RWPE2 (cell line): ENCODE measurements at regions not wholly inside any gene's neighbourhood (a gene's known extent, or its start where the extent isn't known, plus 50 kb on each side); places are given as distances from the start of the nearest gene placed in this dataset.

Source experiments
- ATAC-seq: fragments of 200-7000 bp; cut with Tn5 transposase; 3 replicates; pipeline ENCODE4 v1.9.1; 2021; ENCODE audit warnings: low read depth
- DNase-seq: peaks from one replicate; pipeline ENCODE4 v3.0.0-alpha.2; 2020; ENCODE audit warnings: low spot score
- H3K27ac ChIP-seq: fragments of 450-650 bp; 2 replicates; pipeline ENCODE4 v1.5.1; 2017; ENCODE audit warnings: mild to moderate bottlenecking; ENCODE audit not compliant: poor library complexity, severe bottlenecking
- H3K27me3 ChIP-seq: fragments of 250-450 bp; sonication (Bioruptor Pico); 2 replicates; pipeline ENCODE4 v1.5.1; 2021; ENCODE audit warnings: mild to moderate bottlenecking, moderate library complexity; ENCODE audit not compliant: insufficient read depth, poor library complexity, severe bottlenecking
- H3K36me3 ChIP-seq: fragments of 250-450 bp; sonication (Bioruptor Pico); 2 replicates; pipeline ENCODE4 v1.5.1; 2020; ENCODE audit warnings: low read depth, mild to moderate bottlenecking, moderate library complexity
- H3K4me1 ChIP-seq: fragments of 250-450 bp; sonication (Bioruptor Pico); 2 replicates; pipeline ENCODE4 v1.5.1; 2021; ENCODE audit warnings: mild to moderate bottlenecking, moderate library complexity; ENCODE audit not compliant: insufficient read depth, poor library complexity, severe bottlenecking
- H3K4me3 ChIP-seq: fragments of 250-450 bp; sonication (Bioruptor Pico); 2 replicates; pipeline ENCODE4 v1.5.1; 2021; ENCODE audit warnings: mild to moderate bottlenecking, moderate library complexity; ENCODE audit not compliant: severe bottlenecking
- H3K9me3 ChIP-seq: fragments of 250-450 bp; sonication (Bioruptor Pico); 2 replicates; pipeline ENCODE4 v1.5.1; 2021; ENCODE audit warnings: mild to moderate bottlenecking, moderate library complexity; ENCODE audit not compliant: severe bottlenecking
- TF ChIP-seq, protein P1 (sequence below): fragments of 450-650 bp; IDR thresholded peaks from one replicate; pipeline ENCODE4 v1.5.1; 2017; ENCODE audit warnings: mild to moderate bottlenecking, moderate library complexity; ENCODE audit not compliant: poor library complexity, severe bottlenecking

GRCh38 chr3:107992976-107993684 lies 97.7 kb downstream of the CD47 start:
- peaks cover 39% of the 10 kb centered on the region for H3K4me1 ChIP-seq
- H3K27ac ChIP-seq, result peak overlapping the region; percentile 43
- H3K4me3 ChIP-seq, result no peak overlapping the region
- H3K36me3 ChIP-seq, result no peaks in the 10 kb centered on the region
- no peak for DNase-seq
- H3K9me3 ChIP-seq, result no peaks in the 10 kb centered on the region
- TF ChIP-seq, protein P1, sequence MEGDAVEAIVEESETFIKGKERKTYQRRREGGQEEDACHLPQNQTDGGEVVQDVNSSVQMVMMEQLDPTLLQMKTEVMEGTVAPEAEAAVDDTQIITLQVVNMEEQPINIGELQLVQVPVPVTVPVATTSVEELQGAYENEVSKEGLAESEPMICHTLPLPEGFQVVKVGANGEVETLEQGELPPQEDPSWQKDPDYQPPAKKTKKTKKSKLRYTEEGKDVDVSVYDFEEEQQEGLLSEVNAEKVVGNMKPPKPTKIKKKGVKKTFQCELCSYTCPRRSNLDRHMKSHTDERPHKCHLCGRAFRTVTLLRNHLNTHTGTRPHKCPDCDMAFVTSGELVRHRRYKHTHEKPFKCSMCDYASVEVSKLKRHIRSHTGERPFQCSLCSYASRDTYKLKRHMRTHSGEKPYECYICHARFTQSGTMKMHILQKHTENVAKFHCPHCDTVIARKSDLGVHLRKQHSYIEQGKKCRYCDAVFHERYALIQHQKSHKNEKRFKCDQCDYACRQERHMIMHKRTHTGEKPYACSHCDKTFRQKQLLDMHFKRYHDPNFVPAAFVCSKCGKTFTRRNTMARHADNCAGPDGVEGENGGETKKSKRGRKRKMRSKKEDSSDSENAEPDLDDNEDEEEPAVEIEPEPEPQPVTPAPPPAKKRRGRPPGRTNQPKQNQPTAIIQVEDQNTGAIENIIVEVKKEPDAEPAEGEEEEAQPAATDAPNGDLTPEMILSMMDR, result no peak
- H3K27me3 ChIP-seq, result no peaks in the 10 kb centered on the region
- peak; percentile 57 for ATAC-seq

DNA sequence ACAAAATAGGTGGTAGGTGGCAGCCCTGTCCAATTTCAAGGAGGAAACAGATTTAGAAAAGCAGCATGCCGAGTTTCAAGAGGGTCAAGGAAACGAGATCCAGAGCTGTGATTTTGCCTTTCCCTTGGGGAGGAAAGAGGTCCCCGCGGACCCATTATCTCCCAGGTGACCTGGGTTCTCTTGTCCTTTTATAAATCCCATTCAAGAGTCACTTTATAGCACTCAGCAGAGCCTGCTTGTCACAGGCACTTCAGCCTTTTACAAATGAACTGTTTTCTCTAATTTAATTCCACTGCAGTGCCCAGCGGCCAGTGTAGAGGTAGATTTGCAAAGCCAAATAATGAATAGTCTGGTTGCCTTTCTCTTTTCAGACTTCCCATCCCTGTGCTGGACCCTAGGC lies 99.9 kb downstream of the CD47 start:
- TF ChIP-seq, protein P1, result no peak
- H3K27me3 ChIP-seq, result no peaks in the 10 kb centered on the region
- DNase-seq (no peak), ATAC-seq (no peak)
- peaks cover 59% of the 10 kb centered on the region for H3K4me1 ChIP-seq
- H3K27ac ChIP-seq, result no peak overlapping the region
- no peaks in the 10 kb centered on the region for H3K36me3 ChIP-seq
- H3K9me3 ChIP-seq, result no peaks in the 10 kb centered on the region
- no peak overlapping the region for H3K4me3 ChIP-seq

DNA sequence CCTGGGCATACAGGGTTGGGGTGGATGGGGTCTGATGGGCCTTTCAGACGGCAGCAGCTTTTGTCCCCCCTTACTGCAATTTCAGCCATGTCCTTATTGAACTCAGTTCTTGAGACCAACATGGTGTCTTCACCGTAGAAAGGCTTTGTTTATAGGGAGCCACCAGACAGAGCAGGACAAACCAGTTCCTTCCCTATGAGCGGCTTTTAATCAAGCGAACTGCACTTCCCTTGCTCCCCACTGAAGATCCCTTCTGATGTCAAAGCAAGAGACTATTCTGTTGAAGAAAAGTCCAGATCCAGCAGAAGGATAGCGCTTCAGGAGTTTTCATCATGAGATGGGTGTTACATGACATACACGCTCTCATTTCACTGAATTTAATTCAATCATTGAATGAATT lies 100.4 kb downstream of the CD47 start:
- TF ChIP-seq, protein P1, result no peak
- Histone ChIP-seq H3K4me1 (peaks cover 59% of the 10 kb centered on the region), H3K27ac (no peak overlapping the region), H3K27me3 (no peaks in the 10 kb centered on the region), H3K4me3 (no peak overlapping the region), H3K36me3 (no peaks in the 10 kb centered on the region), H3K9me3 (no peaks in the 10 kb centered on the region)
- DNase-seq (no peak), ATAC-seq (no peak)

DNA sequence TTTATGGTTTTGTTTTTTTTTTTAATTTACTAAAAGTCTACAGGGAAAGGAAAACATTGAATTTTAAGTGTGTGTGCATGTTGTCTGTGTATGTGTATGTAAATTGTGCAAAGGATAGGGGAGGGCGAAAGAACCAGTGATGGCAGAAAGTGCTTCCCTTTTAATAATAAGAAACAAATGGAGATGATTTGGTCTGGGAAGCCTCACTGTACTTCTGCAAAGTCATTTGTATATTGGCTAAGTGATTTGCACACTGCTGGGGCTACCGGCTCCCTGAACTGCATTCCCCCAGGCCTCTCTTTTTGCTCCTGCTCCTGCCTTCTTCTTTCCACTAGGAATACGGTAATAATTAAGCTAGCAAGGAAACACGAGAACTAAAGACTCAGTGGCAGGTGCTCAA lies 101.2 kb downstream of the CD47 start:
- Histone ChIP-seq H3K4me1 (peaks cover 51% of the 10 kb centered on the region), H3K36me3 (no peaks in the 10 kb centered on the region), H3K9me3 (no peaks in the 10 kb centered on the region), H3K4me3 (no peak overlapping the region), H3K27ac (no peak overlapping the region), H3K27me3 (no peaks in the 10 kb centered on the region)
- no peak for ATAC-seq
- DNase-seq, result no peak
- TF ChIP-seq, protein P1, result no peak

GRCh38 chr3:107988460-107989175 lies 102.2 kb downstream of the CD47 start:
- Histone ChIP-seq H3K9me3 (no peaks in the 10 kb centered on the region), H3K4me3 (no peak overlapping the region), H3K4me1 (peaks cover 41% of the 10 kb centered on the region), H3K36me3 (no peaks in the 10 kb centered on the region), H3K27me3 (no peaks in the 10 kb centered on the region), H3K27ac (peak overlapping the region; percentile 57)
- DNase-seq (peak; percentile 70), ATAC-seq (peak; percentile 76)
- TF ChIP-seq, protein P1, result no peak
